GM19328 (cell line): ENCODE measurements at regions not wholly inside any gene's neighbourhood (a gene's known extent, or its start where the extent isn't known, plus 50 kb on each side); places are given as distances from the start of the nearest gene placed in this dataset.

ENCODE experiments used
- ATAC-seq: cut with Tn5 transposase; IDR thresholded peaks from one replicate; pipeline ENCODE4 v1.9.1; 2021; ENCODE audit warnings: mild to moderate bottlenecking, moderate library complexity; ENCODE audit not compliant: unreplicated experiment

GRCh38 chr11:37134637-37135036, 536.6 kb upstream of the RAG2 start:
- ATAC-seq, result no peak

- no peak for ATAC-seq
These were observed 526.3 kb upstream of the RAG2 start for GRCh38 chr11:37124384-37124783.

DNA sequence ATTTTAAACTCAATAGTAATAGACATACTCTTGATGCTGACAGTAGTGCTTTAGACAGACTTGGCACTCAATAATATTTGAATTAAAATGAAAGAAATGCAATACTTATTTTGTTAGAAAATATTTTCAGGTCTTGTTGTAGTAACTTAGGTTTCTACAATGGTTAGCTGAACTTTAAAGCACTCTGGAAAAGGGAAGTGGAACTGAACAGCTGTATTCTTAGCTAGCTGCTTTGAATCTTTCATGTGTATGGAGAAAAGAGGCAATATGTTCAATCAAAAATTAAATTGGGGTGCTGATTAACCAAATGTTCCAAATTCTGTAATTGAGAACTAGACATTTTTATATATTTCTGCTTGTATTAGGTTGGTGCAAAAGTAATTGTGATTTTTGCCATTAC, 517.9 kb upstream of the RAG2 start:
- no peak for ATAC-seq

DNA sequence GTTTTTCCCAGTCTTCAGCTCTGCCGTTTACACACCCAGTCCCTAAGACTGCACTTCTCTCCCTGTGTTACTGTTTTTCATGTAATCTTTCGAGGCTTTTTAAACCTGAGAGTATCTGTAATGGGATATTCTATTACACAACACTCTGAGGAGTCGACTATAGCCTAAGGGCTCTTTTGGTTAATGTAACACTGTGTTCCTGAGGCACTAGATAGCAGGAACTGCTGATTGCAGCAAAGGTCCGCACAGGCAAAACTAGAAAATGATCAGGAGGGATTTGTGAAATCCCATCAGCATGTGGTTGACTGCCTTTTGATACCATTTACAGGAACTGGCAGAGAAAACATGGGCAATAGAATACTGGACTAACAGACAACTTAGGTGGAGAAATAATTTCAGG, 512.3 kb upstream of the RAG2 start:
- no peak for ATAC-seq

GRCh38 chr11:37109286-37109585, 511.2 kb upstream of the RAG2 start:
- ATAC-seq, result no peak

DNA sequence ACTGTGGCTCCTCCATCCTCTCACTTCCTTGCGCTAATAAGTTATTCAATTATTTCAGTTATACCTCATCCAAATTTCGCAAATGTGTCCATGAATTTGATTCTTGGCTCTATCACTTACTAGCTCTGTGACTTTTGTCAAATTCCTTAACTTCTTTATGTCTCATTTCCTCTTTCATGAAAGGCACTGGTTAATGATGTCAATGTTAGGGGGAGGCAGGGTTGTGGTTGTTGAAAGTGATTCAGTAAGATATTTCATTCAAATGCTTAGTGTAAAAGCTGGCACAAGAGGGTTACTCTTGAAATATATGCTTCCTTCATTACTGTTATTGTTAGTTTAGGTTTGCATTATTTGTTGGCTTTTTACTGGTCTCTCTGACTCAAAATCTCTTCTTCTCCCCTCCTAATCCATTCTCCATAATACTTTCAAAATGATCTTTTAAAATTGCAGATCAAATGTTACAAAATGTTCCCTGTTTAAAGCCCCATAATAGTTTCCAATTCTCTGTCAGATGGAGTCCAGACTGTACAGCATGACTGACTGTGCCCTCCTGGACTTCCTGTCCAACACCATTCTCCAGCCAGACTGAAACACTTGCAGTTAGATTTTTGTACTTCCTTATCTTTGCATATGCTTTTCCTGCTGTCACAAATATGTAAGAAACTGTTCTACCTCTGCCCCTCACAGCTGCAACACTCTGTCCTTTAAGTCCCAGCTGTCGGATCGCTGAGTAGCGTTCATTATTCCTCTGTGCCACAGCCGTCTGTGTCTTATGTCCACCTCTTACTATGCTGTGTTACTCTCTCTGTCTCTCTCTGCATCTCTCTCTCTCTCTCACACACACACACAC, 510.6 kb upstream of the RAG2 start:
- no peak for ATAC-seq

DNA sequence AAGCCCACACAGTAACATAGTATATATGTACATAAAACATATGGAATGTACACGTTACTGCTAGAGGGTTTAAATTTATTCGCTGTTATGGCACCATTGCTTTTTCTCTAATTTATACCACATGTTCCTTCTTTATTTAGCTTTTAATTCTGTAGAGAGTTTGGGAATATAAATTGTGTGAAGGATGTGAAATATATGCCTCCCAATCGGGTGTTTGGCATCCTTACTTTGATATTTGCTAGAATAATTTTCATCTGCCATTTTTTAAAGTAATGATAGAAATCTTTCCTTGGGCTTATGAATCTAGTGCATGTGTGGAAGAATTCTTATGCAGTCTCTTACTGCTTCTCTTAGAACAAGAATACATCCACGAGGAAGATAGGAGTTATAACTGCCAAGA, 509.8 kb upstream of the RAG2 start:
- no peak for ATAC-seq

- no peak for ATAC-seq
These were observed 509.4 kb upstream of the RAG2 start for GRCh38 chr11:37107415-37107814.

GRCh38 chr11:37105427-37105826, 507.4 kb upstream of the RAG2 start:
- no peak for ATAC-seq

GRCh38 chr11:37104380-37104779, 506.3 kb upstream of the RAG2 start:
- no peak for ATAC-seq

GRCh38 chr11:37100008-37100407, 502.0 kb upstream of the RAG2 start:
- ATAC-seq, result no peak

DNA sequence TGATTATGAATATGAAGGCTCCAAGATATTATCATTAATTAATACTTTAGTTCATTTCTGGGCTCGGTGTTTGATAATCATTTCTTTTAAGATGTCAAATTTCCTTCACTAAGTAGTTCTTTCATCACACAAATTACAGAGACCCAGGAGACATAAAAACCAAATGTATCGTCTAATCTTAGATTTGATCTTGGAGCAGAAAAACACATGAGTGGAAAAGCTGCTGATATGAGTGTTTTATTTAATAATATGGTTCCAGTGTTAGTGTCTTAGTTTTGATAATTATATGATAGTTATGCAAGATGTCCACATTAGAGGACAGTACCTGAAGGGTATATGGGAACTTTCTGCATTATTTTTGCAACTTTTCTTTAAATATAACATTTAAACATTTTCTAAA, 494.5 kb upstream of the RAG2 start:
- no peak for ATAC-seq

DNA sequence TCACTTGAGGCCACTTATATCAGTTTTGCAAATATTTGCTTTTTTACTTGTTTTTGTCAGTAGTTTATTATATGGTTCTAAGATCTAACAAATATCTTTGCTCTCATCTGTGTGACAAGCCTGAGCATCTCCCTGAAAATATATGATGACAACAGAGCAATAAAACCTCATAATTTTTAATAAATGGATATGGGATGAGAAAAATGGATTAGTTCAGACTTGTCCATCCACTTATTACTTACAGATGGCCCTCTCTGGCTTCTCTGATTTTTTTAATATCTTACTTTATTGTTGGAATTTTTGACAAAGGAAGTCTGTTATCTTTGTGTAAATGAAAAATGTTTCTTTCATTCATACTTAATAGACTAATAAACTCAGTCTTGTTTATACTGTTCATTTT, 491.4 kb upstream of the RAG2 start:
- ATAC-seq, result no peak

GRCh38 chr11:37088573-37088910, 490.5 kb upstream of the RAG2 start:
- no peak for ATAC-seq

GRCh38 chr11:37087650-37088572, 489.9 kb upstream of the RAG2 start:
- ATAC-seq, result no peak

DNA sequence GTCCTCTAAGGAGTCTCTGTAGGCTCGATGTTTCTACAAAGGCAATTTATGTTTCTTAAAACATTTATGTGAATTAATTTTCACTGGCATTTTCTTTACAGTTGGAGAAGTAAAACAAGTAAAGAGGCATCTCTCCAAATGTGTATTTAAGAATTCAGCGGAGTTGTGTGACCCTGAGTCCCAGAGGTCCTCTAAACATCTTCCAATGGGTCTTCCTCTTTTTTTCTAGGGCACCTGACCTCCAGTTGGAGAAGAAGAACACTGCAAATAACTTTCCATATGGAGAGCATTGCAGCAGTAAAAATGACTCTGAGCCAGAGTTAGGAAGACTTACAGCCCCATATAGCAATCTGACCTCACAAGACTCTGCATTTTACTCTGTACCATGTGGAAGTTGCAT, 480.5 kb upstream of the RAG2 start:
- no peak for ATAC-seq

DNA sequence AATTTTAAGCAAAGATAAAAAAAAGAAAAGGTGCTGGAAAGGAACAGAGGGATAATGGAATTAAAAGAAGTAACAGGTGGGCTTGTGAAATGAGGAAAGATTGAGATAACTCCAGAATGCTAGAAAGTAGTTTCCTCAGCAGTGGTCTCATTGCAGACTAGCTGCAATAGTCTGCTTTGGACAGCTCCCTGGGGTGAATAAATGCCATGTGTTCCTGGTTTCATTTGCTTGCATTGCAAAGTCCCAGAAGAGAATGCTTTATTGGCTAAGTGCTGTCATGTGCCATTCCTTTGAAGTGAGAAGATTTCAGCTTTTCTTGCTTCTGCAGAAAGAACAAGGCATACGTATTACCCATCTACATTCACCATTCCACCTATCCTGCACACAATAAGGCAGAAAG, 478.8 kb upstream of the RAG2 start:
- ATAC-seq, result no peak

GRCh38 chr11:37072538-37073055, 474.6 kb upstream of the RAG2 start:
- ATAC-seq, result no peak

GRCh38 chr11:37050311-37050710, 452.3 kb upstream of the RAG2 start:
- no peak for ATAC-seq

- no peak for ATAC-seq
These were observed 442.9 kb upstream of the RAG2 start for GRCh38 chr11:37040921-37041320.

DNA sequence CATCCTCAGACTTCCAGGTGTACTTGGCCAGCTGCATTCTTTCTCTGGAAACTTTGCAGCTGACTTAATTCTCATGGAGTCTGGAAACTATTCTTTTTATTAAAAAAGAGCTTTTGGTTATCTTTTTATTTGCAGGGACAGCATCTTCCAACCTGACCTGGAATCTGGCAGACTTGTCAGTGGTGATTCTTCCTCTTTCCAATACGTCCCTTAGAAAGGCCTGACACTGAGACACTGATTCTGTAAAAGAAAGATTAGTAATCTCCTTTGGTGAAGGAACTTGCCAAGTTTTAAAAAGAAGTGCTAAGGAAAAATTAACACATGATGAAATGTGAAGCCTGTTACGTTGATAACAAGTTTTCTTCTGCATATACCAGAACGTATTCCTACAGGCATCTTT, 440.9 kb upstream of the RAG2 start:
- ATAC-seq, result no peak

- ATAC-seq, result no peak
These were observed 428.7 kb upstream of the RAG2 start for GRCh38 chr11:37026741-37027140.
